K562 (cell line): ENCODE measurements at regions not wholly inside any gene's neighbourhood (a gene's known extent, or its start where the extent isn't known, plus 50 kb on each side); places are given as distances from the start of the nearest gene placed in this dataset.

Experiments
- EZH2 ChIP-seq: IDR thresholded peaks from 2 replicates; pipeline ENCODE4 v1.6.1; 2012; ENCODE audit warnings: low read depth, mild to moderate bottlenecking, inconsistent platforms, low read length, borderline replicate concordance
- FOSL1 ChIP-seq: fragments of 200-800 bp; sonication (Bioruptor generic); conservative IDR thresholded peaks from 2 replicates; pipeline ENCODE4 v1.6.1; 2016; ENCODE audit warnings: missing genetic modification characterization, missing compliant biosample characterization
- GATAD2B ChIP-seq: fragments of 450-650 bp; IDR thresholded peaks from 2 replicates; pipeline ENCODE4 v1.6.1; 2017; ENCODE audit warnings: mild to moderate bottlenecking, borderline replicate concordance
- HMG20B ChIP-seq: fragments of 250-450 bp; sonication (Bioruptor Pico); IDR thresholded peaks from 2 replicates; pipeline ENCODE4 v1.5.0; 2021; ENCODE audit warnings: mild to moderate bottlenecking
- MED1 ChIP-seq: sonication (generic); formaldehyde crosslinking; IDR thresholded peaks from 2 replicates; pipeline ENCODE4 v1.8.1; 2023; ENCODE audit warnings: missing genetic modification reagents, borderline replicate concordance
- OTX1 ChIP-seq: fragments of 450-650 bp; formaldehyde crosslinking; IDR thresholded peaks from 2 replicates; pipeline ENCODE4 v1.4.0; 2022; ENCODE audit warnings: mild to moderate bottlenecking
- POLR2AphosphoS5 ChIP-seq: IDR thresholded peaks from 2 replicates; pipeline ENCODE4 v1.6.1; 2011; ENCODE audit warnings: mild to moderate bottlenecking, low read depth, low read length, moderate library complexity; ENCODE audit not compliant: control insufficient read depth, insufficient read depth
- SMAD4 ChIP-seq: fragments of 250-450 bp; sonication (Bioruptor Pico); conservative IDR thresholded peaks from 2 replicates; pipeline ENCODE4 v1.8.0; 2021; ENCODE audit warnings: inconsistent platforms, mild to moderate bottlenecking, moderate library complexity
- SMARCA4 ChIP-seq: fragments of 450-650 bp; IDR thresholded peaks from 2 replicates; pipeline ENCODE4 v1.6.1; 2016
- ZNF431 ChIP-seq: sonication (generic); formaldehyde crosslinking; IDR thresholded peaks from 2 replicates; pipeline ENCODE4 v1.8.0; 2022; ENCODE audit warnings: mild to moderate bottlenecking, missing genetic modification reagents
- TF ChIP-seq, protein P1 (sequence below): fragments of 250-450 bp; sonication (Bioruptor Pico); IDR thresholded peaks from 2 replicates; pipeline ENCODE4 v1.5.0; 2020; ENCODE audit warnings: mild to moderate bottlenecking, borderline replicate concordance
- TF ChIP-seq, protein P2 (sequence below): fragments of 450-650 bp; formaldehyde crosslinking; IDR thresholded peaks from 2 replicates; pipeline ENCODE4 v1.4.0; 2020; ENCODE audit warnings: mild to moderate bottlenecking, moderate library complexity
- TF ChIP-seq, protein P3 (sequence below): sonication (generic); formaldehyde crosslinking; IDR thresholded peaks from 2 replicates; pipeline ENCODE4 v1.8.0; 2022; ENCODE audit warnings: mild to moderate bottlenecking, missing genetic modification reagents

DNA sequence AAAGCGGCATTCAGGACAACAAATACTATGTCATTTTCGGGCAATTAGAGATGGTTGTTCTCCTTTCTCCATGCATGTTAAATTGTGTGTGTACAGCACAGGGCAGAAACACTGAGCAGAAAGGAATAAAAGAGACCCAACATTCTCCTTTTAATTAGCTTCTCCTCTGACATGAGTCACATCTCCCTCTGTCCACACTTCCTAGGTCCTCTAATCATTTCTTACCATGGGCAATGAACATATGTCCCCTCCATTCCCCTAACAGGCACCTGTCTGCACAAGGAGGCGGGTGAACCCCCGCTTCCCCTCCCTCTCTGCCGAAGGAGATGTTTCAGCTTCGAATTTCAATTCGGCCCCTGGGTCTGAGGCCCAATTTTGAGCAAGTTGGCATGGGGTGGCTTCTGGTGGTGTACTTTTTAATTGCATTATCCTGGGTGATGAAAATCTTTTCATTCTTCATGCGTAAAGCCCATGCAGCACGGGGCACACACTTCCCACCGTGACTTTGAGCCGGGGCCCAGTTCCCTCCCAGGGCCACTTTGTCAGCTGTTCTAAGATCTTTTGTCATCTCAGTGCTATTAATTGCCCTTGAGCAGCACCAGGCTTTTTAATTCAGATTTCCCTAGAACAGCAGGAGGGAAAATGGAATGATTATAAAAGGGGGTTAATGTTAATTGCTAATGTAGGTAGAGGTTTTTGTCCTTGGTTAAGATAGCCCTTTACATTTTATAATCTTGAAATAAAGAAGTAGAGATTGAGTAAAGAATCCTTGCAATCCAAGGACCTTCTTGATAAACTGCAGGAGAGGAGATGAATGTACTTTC is 219.5 kb upstream of the NRP1 start (continued):
- TF ChIP-seq, protein P1, sequence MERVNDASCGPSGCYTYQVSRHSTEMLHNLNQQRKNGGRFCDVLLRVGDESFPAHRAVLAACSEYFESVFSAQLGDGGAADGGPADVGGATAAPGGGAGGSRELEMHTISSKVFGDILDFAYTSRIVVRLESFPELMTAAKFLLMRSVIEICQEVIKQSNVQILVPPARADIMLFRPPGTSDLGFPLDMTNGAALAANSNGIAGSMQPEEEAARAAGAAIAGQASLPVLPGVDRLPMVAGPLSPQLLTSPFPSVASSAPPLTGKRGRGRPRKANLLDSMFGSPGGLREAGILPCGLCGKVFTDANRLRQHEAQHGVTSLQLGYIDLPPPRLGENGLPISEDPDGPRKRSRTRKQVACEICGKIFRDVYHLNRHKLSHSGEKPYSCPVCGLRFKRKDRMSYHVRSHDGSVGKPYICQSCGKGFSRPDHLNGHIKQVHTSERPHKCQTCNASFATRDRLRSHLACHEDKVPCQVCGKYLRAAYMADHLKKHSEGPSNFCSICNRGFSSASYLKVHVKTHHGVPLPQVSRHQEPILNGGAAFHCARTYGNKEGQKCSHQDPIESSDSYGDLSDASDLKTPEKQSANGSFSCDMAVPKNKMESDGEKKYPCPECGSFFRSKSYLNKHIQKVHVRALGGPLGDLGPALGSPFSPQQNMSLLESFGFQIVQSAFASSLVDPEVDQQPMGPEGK (CRISPR knock-in tag) = no peak
- no peak for TF ChIP-seq ZNF431 (CRISPR knock-in tag)
- no peak for TF ChIP-seq POLR2AphosphoS5
- TF ChIP-seq OTX1 (CRISPR knock-in tag) = no peak
- TF ChIP-seq SMARCA4 = no peak
- TF ChIP-seq, protein P2, sequence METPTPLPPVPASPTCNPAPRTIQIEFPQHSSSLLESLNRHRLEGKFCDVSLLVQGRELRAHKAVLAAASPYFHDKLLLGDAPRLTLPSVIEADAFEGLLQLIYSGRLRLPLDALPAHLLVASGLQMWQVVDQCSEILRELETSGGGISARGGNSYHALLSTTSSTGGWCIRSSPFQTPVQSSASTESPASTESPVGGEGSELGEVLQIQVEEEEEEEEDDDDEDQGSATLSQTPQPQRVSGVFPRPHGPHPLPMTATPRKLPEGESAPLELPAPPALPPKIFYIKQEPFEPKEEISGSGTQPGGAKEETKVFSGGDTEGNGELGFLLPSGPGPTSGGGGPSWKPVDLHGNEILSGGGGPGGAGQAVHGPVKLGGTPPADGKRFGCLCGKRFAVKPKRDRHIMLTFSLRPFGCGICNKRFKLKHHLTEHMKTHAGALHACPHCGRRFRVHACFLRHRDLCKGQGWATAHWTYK = no peak
- no peak for TF ChIP-seq FOSL1 (tag)
- TF ChIP-seq SMAD4 (CRISPR knock-in tag) = no peak
- no peak for TF ChIP-seq EZH2
- no peak for TF ChIP-seq HMG20B (CRISPR knock-in tag)
- TF ChIP-seq, protein P3, sequence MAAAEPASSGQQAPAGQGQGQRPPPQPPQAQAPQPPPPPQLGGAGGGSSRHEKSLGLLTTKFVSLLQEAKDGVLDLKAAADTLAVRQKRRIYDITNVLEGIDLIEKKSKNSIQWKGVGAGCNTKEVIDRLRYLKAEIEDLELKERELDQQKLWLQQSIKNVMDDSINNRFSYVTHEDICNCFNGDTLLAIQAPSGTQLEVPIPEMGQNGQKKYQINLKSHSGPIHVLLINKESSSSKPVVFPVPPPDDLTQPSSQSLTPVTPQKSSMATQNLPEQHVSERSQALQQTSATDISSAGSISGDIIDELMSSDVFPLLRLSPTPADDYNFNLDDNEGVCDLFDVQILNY = no peak
- no peak for TF ChIP-seq MED1
- TF ChIP-seq GATAD2B = no peak
